Fibroblast of villous mesenchyme (primary cell): ENCODE measurements at regions not wholly inside any gene's neighbourhood (a gene's known extent, or its start where the extent isn't known, plus 50 kb on each side); places are given as distances from the start of the nearest gene placed in this dataset.
"Not testable (repeated sequence)": the region's sequence is repeated elsewhere in the genome, so short reads cannot be mapped to it uniquely, and the experiment has no call there.

Experiments
- DNase-seq: peaks from one replicate; pipeline ENCODE4 v3.0.0-alpha.2; 2010; ENCODE audit warnings: low read depth
- H3K4me3 ChIP-seq: 2 replicates; pipeline ENCODE4 v1.5.1; 2011; ENCODE audit warnings: low read depth, mild to moderate bottlenecking, low read length
- TF ChIP-seq, protein P1 (sequence below): IDR thresholded peaks from 2 replicates; pipeline ENCODE4 v1.5.1; 2012; ENCODE audit warnings: low read depth, mild to moderate bottlenecking, low read length; ENCODE audit not compliant: insufficient read depth

DNA sequence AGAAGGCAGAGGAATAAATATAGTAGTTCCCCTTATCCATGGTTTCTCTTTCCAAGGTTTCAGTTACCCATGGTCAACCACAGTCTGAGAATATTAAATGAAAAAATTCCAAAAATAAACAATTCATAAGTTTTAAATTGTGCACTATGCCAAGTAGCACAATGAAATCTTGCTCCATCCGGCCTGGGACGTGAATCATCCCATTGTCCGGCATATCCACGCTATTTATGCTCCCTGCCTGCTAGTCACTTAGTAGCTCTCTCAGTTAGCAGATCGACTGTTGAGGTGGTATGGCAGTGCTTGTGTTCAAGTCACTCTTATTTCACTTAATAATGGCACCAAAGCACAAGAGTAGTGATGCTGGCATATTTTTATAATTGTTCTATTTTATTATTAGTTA is 58.6 kb upstream of the ARHGAP29 start:
- no peak overlapping the region for H3K4me3 ChIP-seq
- DNase-seq: no peak
- TF ChIP-seq, protein P1, sequence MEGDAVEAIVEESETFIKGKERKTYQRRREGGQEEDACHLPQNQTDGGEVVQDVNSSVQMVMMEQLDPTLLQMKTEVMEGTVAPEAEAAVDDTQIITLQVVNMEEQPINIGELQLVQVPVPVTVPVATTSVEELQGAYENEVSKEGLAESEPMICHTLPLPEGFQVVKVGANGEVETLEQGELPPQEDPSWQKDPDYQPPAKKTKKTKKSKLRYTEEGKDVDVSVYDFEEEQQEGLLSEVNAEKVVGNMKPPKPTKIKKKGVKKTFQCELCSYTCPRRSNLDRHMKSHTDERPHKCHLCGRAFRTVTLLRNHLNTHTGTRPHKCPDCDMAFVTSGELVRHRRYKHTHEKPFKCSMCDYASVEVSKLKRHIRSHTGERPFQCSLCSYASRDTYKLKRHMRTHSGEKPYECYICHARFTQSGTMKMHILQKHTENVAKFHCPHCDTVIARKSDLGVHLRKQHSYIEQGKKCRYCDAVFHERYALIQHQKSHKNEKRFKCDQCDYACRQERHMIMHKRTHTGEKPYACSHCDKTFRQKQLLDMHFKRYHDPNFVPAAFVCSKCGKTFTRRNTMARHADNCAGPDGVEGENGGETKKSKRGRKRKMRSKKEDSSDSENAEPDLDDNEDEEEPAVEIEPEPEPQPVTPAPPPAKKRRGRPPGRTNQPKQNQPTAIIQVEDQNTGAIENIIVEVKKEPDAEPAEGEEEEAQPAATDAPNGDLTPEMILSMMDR: no peak

DNA sequence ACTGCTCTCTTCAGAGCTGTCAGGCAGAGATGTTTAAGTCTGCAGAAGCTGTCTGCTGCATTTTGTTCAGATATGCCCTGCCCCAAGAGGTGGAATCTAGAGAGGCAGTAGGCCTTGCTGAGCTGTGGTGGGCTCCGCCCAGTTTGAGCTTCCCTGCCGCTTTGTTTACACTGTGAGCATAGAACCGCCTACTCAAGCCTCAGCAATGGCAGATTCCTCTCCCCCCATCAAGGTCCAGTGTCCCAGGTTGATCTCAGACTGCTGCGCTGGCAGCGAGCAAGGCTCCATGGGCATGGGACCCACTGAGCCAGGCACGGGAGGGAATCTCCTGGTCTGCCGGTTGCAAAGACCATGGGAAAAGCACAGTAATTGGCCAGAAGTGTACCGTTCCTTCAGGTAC is 55.6 kb upstream of the ARHGAP29 start:
- H3K4me3 ChIP-seq, DNase-seq: not testable (repeated sequence)

DNA sequence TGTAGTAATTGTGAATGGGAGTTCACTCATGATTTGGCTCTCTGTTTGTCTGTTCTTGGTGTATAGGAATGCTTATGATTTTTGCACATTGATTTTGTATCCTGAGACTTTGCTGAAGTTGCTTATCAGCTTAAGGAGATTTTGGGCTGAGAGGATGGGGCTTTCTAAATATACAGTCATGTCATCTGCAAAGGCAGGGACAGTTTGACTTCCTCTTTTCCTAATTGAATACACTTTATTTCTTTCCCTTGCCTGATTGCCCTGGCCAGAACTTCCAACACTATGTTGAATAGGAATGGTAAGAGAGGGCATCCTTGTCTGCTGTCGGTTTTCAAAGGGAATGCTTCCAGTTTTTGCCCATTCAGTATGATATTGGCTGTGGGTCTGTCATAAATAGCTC is 51.9 kb upstream of the ARHGAP29 start:
- not testable (repeated sequence) for H3K4me3 ChIP-seq, DNase-seq
